ENCODE measurements at regions not wholly inside any gene's neighbourhood (a gene's known extent, or its start where the extent isn't known, plus 50 kb on each side); places are given as distances from the start of the nearest gene placed in this dataset.
A peak's percentile ranks its signal among the peaks of the same experiment; 100 is the strongest.
"Not testable (repeated sequence)": the region's sequence is repeated elsewhere in the genome, so short reads cannot be mapped to it uniquely, and the experiment has no call there.

- DNase-seq (ENCODE audit: low read depth in 2 of 2), result no peak
These were observed 644.1 kb downstream of the TNS3 start for GRCh38 chr7:46937826-46938225.

DNA sequence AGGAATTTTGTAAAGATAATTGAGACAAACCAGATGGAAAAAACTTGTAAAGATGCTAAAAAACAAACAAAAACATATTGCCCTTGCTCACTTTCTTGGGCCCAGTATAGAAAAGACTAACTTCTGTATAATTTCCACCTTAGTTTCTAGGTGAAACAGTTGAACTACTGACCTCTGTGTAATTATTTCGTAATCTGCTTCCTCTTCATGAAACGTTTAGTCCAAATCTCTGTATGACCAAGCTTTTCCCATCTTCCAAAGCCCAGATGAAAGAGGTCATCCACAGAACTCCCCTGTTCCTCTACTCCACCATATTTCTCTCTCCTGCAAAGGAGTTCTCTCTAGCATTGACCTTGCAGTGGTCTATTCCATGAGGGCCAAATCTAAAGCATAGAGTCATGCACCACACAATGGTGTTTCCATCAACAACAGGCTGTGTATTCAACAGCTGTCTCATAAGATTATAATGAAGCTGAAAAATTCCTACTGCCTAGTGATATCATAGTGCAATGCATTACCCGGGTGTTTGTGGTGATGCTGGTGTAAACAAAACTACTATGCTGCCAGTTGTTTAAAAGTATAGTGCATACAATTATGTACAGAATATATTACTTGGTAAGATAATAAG, 647.6 kb downstream of the TNS3 start:
- DNase-seq (ENCODE audit: low read depth in 2 of 2), result peak in 1 of 2 donors; percentile 40

DNA sequence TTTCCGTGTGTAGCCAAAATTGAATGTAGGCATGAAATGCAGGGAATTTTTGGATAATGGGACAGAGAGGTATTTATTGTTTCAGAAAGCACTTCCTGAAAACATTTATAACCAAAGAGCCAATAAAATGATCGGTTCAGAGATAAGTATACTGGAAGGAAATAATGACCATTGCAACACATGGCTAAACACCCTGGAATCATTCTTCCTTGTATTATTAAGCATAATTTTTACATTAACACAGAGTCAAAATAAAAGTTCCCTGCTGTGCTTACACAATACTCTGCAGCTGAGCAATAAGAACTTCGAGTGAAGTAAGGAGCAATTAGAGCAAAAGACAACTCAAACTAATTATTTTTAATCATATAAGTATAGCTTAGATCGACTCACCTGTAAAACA, 648.3 kb downstream of the TNS3 start:
- DNase-seq (ENCODE audit: low read depth in 2 of 2), result peak in 1 of 2 donors; percentile 52

- DNase-seq (ENCODE audit: low read depth in 2 of 2), result peak in 1 of 2 donors; percentile 46
These were observed 649.1 kb downstream of the TNS3 start for GRCh38 chr7:46932676-46933424.

- no peak for DNase-seq (ENCODE audit: low read depth in 2 of 2)
These were observed 649.6 kb downstream of the TNS3 start for GRCh38 chr7:46932306-46932675.

GRCh38 chr7:46930366-46930765, 651.5 kb downstream of the TNS3 start:
- peak in 1 of 2 donors; percentile 23 for DNase-seq (ENCODE audit: low read depth in 2 of 2)

GRCh38 chr7:46929359-46929758, 652.6 kb downstream of the TNS3 start:
- DNase-seq (ENCODE audit: low read depth in 2 of 2), result no peak

- DNase-seq (ENCODE audit: low read depth in 2 of 2), result no peak
These were observed 653.2 kb downstream of the TNS3 start for GRCh38 chr7:46928719-46929118.

GRCh38 chr7:46927131-46927810, 654.6 kb downstream of the TNS3 start:
- DNase-seq (ENCODE audit: low read depth in 2 of 2), result no peak

- DNase-seq (ENCODE audit: low read depth in 2 of 2), result no peak
These were observed 665.3 kb downstream of the TNS3 start for GRCh38 chr7:46916581-46916980.

- DNase-seq (ENCODE audit: low read depth in 2 of 2), result no peak
These were observed 669.2 kb downstream of the TNS3 start for GRCh38 chr7:46912692-46913091.

DNA sequence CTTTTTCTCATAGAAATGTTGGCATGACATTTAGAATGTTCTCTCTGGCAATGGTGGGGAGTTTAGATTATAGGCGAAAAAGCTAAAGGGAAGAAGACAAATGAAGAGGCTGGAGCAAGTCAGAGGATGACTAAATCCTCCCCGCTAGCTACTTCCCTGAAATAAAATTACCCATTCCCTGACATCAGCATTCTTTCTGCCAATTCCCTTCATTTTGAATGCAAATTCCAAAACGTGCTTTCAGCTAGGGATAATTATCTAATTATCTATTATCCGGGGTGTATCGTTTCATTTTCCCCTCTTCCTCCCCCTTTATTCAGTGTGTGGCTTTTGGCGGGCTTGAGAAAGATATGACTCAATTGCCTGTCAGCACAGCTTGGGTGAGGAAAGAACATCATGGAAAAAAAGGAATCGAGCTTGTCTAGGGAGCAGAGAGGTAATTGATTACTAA, 672.3 kb downstream of the TNS3 start:
- DNase-seq (ENCODE audit: low read depth in 2 of 2), result no peak

- DNase-seq (ENCODE audit: low read depth in 2 of 2), result peak; percentile 5 to 11
These were observed 673.1 kb downstream of the TNS3 start for GRCh38 chr7:46908770-46909169.

DNA sequence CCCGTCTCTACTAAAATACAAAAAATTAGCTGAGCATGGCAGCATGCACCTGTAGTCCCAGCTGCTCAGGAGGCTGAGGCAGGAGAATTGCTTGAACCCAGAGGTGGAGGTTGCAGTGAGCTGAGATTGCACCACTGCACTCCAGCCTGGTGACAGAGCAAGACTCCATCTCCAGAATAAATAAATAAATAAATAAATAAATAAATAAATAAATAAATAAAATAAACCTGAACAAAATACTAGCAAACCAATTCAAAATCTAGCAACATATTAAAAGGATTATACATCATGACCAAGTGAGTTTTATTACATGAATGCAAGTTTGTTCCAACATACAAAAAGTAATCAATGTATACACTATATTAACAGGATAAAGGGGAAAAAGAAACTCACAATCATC, 677.4 kb downstream of the TNS3 start:
- DNase-seq (ENCODE audit: low read depth in 2 of 2), result not testable (repeated sequence)

DNA sequence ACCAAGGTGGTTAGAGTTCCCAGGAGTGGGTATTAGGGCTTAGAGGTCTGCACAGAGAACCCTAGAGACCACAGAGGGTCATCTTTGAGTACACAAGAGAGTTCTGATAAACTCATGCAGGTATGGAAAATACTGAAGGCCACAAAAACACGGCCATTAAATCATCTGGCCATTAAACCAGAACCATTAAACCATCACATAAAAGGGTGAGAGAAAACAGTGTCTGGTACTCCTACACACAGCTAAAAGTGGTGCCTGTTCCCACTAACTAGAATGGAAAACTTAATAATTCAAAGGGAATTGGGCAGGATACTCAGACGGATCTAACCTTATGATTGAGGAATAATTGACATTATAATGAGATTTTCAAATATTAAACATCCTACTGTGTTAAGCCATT, 679.4 kb downstream of the TNS3 start:
- DNase-seq (ENCODE audit: low read depth in 2 of 2), result no peak

GRCh38 chr7:46900312-46901263, 681.3 kb downstream of the TNS3 start:
- peak in 1 of 2 donors; percentile 13 for DNase-seq (ENCODE audit: low read depth in 2 of 2)

DNA sequence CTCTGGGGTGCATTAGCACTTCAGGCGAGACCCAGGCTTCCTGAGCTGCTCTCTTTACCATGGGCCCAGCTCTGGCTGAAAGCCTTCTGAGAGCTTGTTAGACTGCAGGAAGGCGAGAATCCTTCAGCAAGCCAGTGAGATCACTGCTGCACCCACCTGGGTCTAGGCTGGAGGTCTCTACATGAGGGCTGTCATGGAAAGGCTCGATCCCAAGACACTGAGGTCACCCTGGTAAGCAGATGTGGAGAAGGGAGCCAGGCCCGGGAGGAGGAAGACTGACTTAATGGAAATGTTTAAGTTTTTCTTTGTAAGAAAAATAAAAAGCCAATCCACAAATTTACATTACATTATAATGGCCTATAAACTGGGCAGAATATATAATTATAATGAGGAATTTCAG, 684.5 kb downstream of the TNS3 start:
- DNase-seq (ENCODE audit: low read depth in 2 of 2), result no peak

DNA sequence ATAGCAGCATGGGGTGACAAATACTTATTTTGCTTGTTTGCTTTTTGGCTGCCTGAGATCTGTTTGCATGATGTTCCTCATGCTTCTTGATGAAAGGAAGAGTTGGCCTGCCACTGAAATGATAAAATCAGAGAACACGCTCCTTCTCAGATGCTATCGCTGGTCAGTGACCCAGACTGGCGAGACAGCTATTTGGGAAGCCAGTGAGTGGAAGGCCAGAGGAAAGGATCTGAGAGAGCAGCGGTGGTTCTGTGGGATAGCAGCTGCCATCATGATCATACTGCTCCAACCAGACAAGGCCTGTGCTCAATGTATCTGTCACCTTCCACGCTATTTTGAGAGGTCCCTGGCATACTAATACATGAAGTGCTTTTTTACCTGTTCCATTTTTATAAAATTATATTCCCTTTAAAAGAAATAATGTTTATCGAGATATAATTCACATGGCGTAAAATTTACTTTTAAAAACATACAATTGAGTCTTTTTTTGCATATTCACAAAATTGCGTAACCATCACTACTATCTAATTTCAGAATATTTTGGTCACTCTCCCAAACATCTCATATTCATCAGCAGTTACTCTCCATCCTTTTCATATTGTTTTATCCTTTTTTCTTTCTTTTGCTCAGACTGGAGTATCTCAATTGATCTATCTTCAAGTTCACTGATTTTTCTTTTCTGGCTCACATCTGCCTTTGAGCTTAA, 695.1 kb downstream of the TNS3 start:
- DNase-seq (ENCODE audit: low read depth in 2 of 2), result no peak

DNA sequence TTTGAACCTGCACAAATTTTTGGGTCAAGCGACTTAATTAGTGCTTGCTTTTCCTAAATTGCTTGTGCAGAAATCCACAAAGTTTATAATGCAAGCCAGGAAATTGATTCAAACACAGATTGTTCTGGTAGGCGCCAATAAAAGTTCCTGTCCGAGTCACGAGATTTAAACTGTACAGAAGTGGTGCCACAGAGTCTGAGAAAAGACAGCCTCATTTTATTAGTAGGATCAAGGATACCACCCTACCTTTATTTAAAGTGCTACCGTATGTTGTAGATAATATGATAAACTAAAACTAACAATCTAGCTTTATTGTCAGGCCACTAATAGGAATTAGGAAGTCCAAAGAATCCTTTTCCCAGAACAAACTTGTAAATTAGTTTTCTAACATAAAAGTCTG, 696.7 kb downstream of the TNS3 start:
- DNase-seq (ENCODE audit: low read depth in 2 of 2), result peak in 1 of 2 donors; percentile 17

- DNase-seq (ENCODE audit: low read depth in 2 of 2), result no peak
These were observed 700.3 kb downstream of the TNS3 start for GRCh38 chr7:46881507-46882127.

All from lung microvascular endothelial cell (primary cell).